ENCODE measurements at regions not wholly inside any gene's neighbourhood (a gene's known extent, or its start where the extent isn't known, plus 50 kb on each side); places are given as distances from the start of the nearest gene placed in this dataset.
"Not testable (repeated sequence)": the region's sequence is repeated elsewhere in the genome, so short reads cannot be mapped to it uniquely, and the experiment has no call there.

DNA sequence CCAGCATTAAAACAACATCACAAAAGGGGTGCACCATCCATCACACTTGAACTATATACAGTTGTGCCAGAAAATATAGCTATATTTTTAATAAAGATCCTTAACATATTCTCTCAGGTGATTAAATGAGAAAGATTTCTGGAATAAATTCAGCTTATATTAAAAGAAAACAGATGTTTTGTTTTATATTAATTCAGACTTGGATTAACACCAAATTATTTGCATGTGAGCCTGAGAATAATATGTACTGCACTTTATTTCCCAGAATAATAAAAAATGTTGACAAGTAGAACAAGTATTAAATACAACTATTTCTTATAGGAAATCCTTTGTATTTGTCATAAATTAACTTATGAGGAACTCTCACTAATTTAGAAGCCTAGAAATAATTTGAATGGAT, 1467.4 kb downstream of the RAPGEF2 start:
- Histone ChIP-seq H3K79me2 (no peaks in the 10 kb centered on the region), H3K4me2 (ENCODE audit: low read length) (no peak overlapping the region), H3K4me3 (ENCODE audit: low read depth, low read length) (no peak overlapping the region), H3K36me3 (ENCODE audit: control insufficient read depth, insufficient read depth, low read length) (no peaks in the 10 kb centered on the region), H3K4me1 (no peaks in the 10 kb centered on the region), H2AFZ (no peak overlapping the region), H3K9me3 (ENCODE audit: control insufficient read depth, low read length) (no peaks in the 10 kb centered on the region), H3K27ac (no peak overlapping the region), H3K27me3 (ENCODE audit: control insufficient read depth, insufficient read depth, low read length) (no peaks in the 10 kb centered on the region), H3K9ac (no peak overlapping the region)
- TF ChIP-seq, protein P1, sequence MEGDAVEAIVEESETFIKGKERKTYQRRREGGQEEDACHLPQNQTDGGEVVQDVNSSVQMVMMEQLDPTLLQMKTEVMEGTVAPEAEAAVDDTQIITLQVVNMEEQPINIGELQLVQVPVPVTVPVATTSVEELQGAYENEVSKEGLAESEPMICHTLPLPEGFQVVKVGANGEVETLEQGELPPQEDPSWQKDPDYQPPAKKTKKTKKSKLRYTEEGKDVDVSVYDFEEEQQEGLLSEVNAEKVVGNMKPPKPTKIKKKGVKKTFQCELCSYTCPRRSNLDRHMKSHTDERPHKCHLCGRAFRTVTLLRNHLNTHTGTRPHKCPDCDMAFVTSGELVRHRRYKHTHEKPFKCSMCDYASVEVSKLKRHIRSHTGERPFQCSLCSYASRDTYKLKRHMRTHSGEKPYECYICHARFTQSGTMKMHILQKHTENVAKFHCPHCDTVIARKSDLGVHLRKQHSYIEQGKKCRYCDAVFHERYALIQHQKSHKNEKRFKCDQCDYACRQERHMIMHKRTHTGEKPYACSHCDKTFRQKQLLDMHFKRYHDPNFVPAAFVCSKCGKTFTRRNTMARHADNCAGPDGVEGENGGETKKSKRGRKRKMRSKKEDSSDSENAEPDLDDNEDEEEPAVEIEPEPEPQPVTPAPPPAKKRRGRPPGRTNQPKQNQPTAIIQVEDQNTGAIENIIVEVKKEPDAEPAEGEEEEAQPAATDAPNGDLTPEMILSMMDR (IDR thresholded peaks at IDR 0.05), result no peak

DNA sequence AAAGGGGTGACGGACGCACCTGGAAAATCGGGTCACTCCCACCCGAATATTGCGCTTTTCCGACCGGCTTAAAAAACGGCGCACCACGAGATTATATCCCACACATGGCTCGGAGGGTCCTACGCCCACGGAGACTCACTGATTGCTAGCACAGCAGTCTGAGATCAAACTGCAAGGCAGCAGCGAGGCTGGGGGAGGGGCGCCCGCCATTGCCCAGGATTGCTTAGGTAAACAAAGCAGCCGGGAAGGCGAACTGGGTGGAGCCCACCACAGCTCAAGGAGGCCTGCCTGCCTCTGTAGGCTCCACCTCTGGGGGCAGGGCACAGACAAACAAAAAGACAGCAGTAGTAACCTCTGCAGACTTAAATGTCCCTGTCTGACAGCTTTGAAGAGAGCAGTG, 1471.4 kb downstream of the RAPGEF2 start:
- not testable (repeated sequence) for H3K9ac ChIP-seq; H2AFZ ChIP-seq; H3K4me1 ChIP-seq; H3K27me3 ChIP-seq (ENCODE audit: control insufficient read depth, insufficient read depth, low read length); H3K4me2 ChIP-seq (ENCODE audit: low read length); H3K4me3 ChIP-seq (ENCODE audit: low read depth, low read length); H3K36me3 ChIP-seq (ENCODE audit: control insufficient read depth, insufficient read depth, low read length); H3K79me2 ChIP-seq; H3K9me3 ChIP-seq (ENCODE audit: control insufficient read depth, low read length); H3K27ac ChIP-seq

DNA sequence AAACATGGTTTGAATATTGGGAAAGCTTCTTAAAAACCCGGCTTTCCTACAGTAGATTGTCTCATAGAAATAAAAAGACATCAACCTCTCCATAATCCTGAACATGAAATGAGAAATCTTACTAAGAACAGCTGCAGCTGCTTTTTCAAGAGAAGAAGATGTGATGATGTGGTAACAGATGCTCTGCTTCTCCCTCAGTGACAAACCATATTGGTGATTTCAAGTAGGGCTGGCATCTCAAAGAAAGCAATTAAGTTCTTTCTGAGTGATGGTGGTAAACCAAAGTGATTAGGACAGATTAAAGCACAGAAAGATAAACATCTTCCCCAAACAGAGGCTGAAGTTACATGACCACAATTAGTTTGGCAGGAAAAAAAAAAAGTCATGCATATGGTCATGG, 1477.7 kb downstream of the RAPGEF2 start:
- no peak overlapping the region for H2AFZ ChIP-seq
- no peak overlapping the region for H3K4me2 ChIP-seq (ENCODE audit: low read length)
- H3K9ac ChIP-seq, result no peak overlapping the region
- no peaks in the 10 kb centered on the region for H3K4me1 ChIP-seq
- no peaks in the 10 kb centered on the region for H3K9me3 ChIP-seq (ENCODE audit: control insufficient read depth, low read length)
- TF ChIP-seq, protein P1 (IDR thresholded peaks at IDR 0.05), result no peak
- H3K4me3 ChIP-seq (ENCODE audit: low read depth, low read length), result no peak overlapping the region
- no peaks in the 10 kb centered on the region for H3K27me3 ChIP-seq (ENCODE audit: control insufficient read depth, insufficient read depth, low read length)
- H3K79me2 ChIP-seq, result no peaks in the 10 kb centered on the region
- no peak overlapping the region for H3K27ac ChIP-seq
- H3K36me3 ChIP-seq (ENCODE audit: control insufficient read depth, insufficient read depth, low read length), result no peaks in the 10 kb centered on the region

DNA sequence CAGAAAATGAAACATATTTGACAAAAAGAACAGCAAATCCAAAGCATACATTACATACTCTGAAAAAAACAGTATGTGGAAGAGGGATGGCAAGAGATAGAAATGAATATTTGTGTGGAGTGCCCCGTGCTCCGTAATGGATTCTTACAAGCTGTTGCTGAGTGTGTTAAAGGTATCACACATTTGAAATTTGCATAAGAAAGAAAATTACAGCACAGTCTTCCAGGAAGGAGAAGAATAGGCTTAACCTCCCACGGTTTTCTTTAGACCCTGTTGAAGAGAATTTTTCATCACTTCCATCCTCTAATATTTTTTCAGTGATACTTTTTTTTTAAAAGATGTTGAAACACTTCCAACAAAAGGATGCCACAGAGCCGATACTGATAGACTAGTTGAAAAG, 1489.4 kb downstream of the RAPGEF2 start:
- TF ChIP-seq, protein P1 (IDR thresholded peaks at IDR 0.05), result no peak
- no peak overlapping the region for H3K9ac ChIP-seq
- no peaks in the 10 kb centered on the region for H3K4me1 ChIP-seq

DNA sequence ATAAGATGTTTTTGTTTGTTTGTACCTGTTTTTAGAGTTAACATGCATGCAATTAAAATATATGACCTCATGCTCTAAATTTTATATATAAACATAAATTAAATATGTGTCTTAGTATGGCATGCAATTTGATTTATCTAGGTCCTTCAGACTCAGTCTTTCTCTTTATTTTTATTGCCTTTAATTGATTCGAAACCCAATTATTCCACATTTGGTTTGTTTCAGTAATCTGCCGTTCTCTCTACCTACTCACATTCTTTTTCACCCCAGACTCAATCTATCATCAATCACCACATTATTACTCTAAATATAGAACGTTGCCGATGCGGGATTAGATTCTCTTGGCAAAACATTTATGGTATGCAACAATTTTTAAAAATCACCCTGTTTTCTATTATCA, 1492.8 kb downstream of the RAPGEF2 start:
- Histone ChIP-seq H3K79me2 (no peaks in the 10 kb centered on the region), H3K27me3 (ENCODE audit: control insufficient read depth, insufficient read depth, low read length) (no peaks in the 10 kb centered on the region), H3K9me3 (ENCODE audit: control insufficient read depth, low read length) (no peaks in the 10 kb centered on the region), H3K4me1 (no peaks in the 10 kb centered on the region), H3K4me3 (ENCODE audit: low read depth, low read length) (no peak overlapping the region), H2AFZ (no peak overlapping the region), H3K27ac (no peak overlapping the region), H3K36me3 (ENCODE audit: control insufficient read depth, insufficient read depth, low read length) (no peaks in the 10 kb centered on the region), H3K4me2 (ENCODE audit: low read length) (no peak overlapping the region), H3K9ac (no peak overlapping the region)
- TF ChIP-seq, protein P1 (IDR thresholded peaks at IDR 0.05), result no peak

More for the DNA sequence above, 1489.4 kb downstream of the RAPGEF2 start:
- Histone ChIP-seq H3K9me3 (ENCODE audit: control insufficient read depth, low read length) (no peaks in the 10 kb centered on the region), H3K4me3 (ENCODE audit: low read depth, low read length) (no peak overlapping the region), H3K27me3 (ENCODE audit: control insufficient read depth, insufficient read depth, low read length) (no peaks in the 10 kb centered on the region), H3K27ac (no peak overlapping the region), H3K36me3 (ENCODE audit: control insufficient read depth, insufficient read depth, low read length) (no peaks in the 10 kb centered on the region), H2AFZ (no peak overlapping the region), H3K4me2 (ENCODE audit: low read length) (no peak overlapping the region), H3K79me2 (no peaks in the 10 kb centered on the region)

All from parathyroid adenoma (tissue), 2 donors.